ENCODE measurements at regions not wholly inside any gene's neighbourhood (a gene's known extent, or its start where the extent isn't known, plus 50 kb on each side); places are given as distances from the start of the nearest gene placed in this dataset.

GRCh38 chr18:71989616-71990015 lies 554.5 kb downstream of the CBLN2 start:
- no peak for TF ChIP-seq EZH2 (IDR thresholded peaks at IDR 0.05; ENCODE audit: low read length)
- Histone ChIP-seq H2AFZ (ENCODE audit: control insufficient read depth, low read length) (no peak overlapping the region), H3K79me2 (ENCODE audit: control insufficient read depth, insufficient read depth, low read length) (no peaks in the 10 kb centered on the region), H3K9me3 (ENCODE audit: control insufficient read depth, low read depth, low read length) (peaks cover 2% of the 10 kb centered on the region), H3K4me3 (ENCODE audit: control insufficient read depth in 2 of 3, extremely low read depth in 1 of 3, insufficient read depth in 2 of 3, low read depth in 1 of 3, low read length in 3 of 3) (no peak overlapping the region), H3K9me1 (ENCODE audit: control insufficient read depth, extremely low read depth, insufficient read depth, low read length) (no peaks in the 10 kb centered on the region), H3K27ac (ENCODE audit: control insufficient read depth, insufficient read depth, low read length) (no peak overlapping the region), H4K20me1 (ENCODE audit: control insufficient read depth, extremely low read depth, insufficient read depth, low read length) (no peaks in the 10 kb centered on the region), H3K9ac (ENCODE audit: control insufficient read depth, extremely low read depth, insufficient read depth, low read length) (no peak overlapping the region), H3K4me1 (ENCODE audit: control insufficient read depth, extremely low read depth, insufficient read depth, low read length) (no peaks in the 10 kb centered on the region), H3K27me3 (ENCODE audit: control insufficient read depth, extremely low read depth, insufficient read depth, low read length) (no peaks in the 10 kb centered on the region), H3K4me2 (ENCODE audit: control insufficient read depth, extremely low read depth, insufficient read depth, low read depth, low read length) (no peak overlapping the region), H3K36me3 (ENCODE audit: control insufficient read depth in 2 of 2, extremely low read depth in 1 of 2, insufficient read depth in 2 of 2, low read length in 2 of 2) (no peaks in the 10 kb centered on the region)
- FAIRE-seq (no peak), DNase-seq (ENCODE audit: low read depth, low spot score) (no peak)
- dilution Hi-C loops (cut with MboI; ENCODE audit: extremely low pct_ligation_motif_present, low sequenced_read_pairs) = no loop called here

GRCh38 chr18:71986351-71987050 lies 557.6 kb downstream of the CBLN2 start:
- no peak overlapping the region for H2AFZ ChIP-seq (ENCODE audit: control insufficient read depth, low read length)
- no peaks in the 10 kb centered on the region for H3K36me3 ChIP-seq (ENCODE audit: control insufficient read depth in 2 of 2, extremely low read depth in 1 of 2, insufficient read depth in 2 of 2, low read length in 2 of 2)
- FAIRE-seq (no peak), DNase-seq (ENCODE audit: low read depth, low spot score) (no peak)
- H3K27ac ChIP-seq (ENCODE audit: control insufficient read depth, insufficient read depth, low read length) = no peak overlapping the region
- no peaks in the 10 kb centered on the region for H3K27me3 ChIP-seq (ENCODE audit: control insufficient read depth, extremely low read depth, insufficient read depth, low read length)
- no peak for TF ChIP-seq CTCF (optimal IDR thresholded peaks at IDR 0.05 in 1 of 3, IDR thresholded peaks at IDR 0.05 in 1 of 3, conservative IDR thresholded peaks at IDR 0.05 in 1 of 3; ENCODE audit: extremely low read depth in 1 of 3, insufficient read depth in 2 of 3, low read length in 3 of 3)
- no peak for TF ChIP-seq EZH2 (IDR thresholded peaks at IDR 0.05; ENCODE audit: low read length)
- H3K4me3 ChIP-seq (ENCODE audit: control insufficient read depth in 2 of 3, extremely low read depth in 1 of 3, insufficient read depth in 2 of 3, low read depth in 1 of 3, low read length in 3 of 3) = no peak overlapping the region
- H3K79me2 ChIP-seq (ENCODE audit: control insufficient read depth, insufficient read depth, low read length) = no peaks in the 10 kb centered on the region
- H3K9me1 ChIP-seq (ENCODE audit: control insufficient read depth, extremely low read depth, insufficient read depth, low read length) = no peaks in the 10 kb centered on the region
- dilution Hi-C loops (cut with MboI; ENCODE audit: extremely low pct_ligation_motif_present, low sequenced_read_pairs) = no loop called here
- H4K20me1 ChIP-seq (ENCODE audit: control insufficient read depth, extremely low read depth, insufficient read depth, low read length) = no peaks in the 10 kb centered on the region
- no peak overlapping the region for H3K4me2 ChIP-seq (ENCODE audit: control insufficient read depth, extremely low read depth, insufficient read depth, low read depth, low read length)
- H3K9ac ChIP-seq (ENCODE audit: control insufficient read depth, extremely low read depth, insufficient read depth, low read length) = no peak overlapping the region
- no peaks in the 10 kb centered on the region for H3K4me1 ChIP-seq (ENCODE audit: control insufficient read depth, extremely low read depth, insufficient read depth, low read length)
- H3K9me3 ChIP-seq (ENCODE audit: control insufficient read depth, low read depth, low read length) = no peaks in the 10 kb centered on the region

GRCh38 chr18:71976744-71977143 lies 567.4 kb downstream of the CBLN2 start:
- dilution Hi-C loops (cut with MboI; ENCODE audit: extremely low pct_ligation_motif_present, low sequenced_read_pairs) = no loop called here
- no peaks in the 10 kb centered on the region for H3K9me1 ChIP-seq (ENCODE audit: control insufficient read depth, extremely low read depth, insufficient read depth, low read length)
- TF ChIP-seq CTCF (optimal IDR thresholded peaks at IDR 0.05 in 1 of 3, IDR thresholded peaks at IDR 0.05 in 1 of 3, conservative IDR thresholded peaks at IDR 0.05 in 1 of 3; ENCODE audit: extremely low read depth in 1 of 3, insufficient read depth in 2 of 3, low read length in 3 of 3) (no peak), EZH2 (IDR thresholded peaks at IDR 0.05; ENCODE audit: low read length) (no peak)
- no peaks in the 10 kb centered on the region for H4K20me1 ChIP-seq (ENCODE audit: control insufficient read depth, extremely low read depth, insufficient read depth, low read length)
- H3K4me2 ChIP-seq (ENCODE audit: control insufficient read depth, extremely low read depth, insufficient read depth, low read depth, low read length) = no peak overlapping the region
- H3K27me3 ChIP-seq (ENCODE audit: control insufficient read depth, extremely low read depth, insufficient read depth, low read length) = no peaks in the 10 kb centered on the region
- H3K27ac ChIP-seq (ENCODE audit: control insufficient read depth, insufficient read depth, low read length) = no peak overlapping the region
- H3K4me1 ChIP-seq (ENCODE audit: control insufficient read depth, extremely low read depth, insufficient read depth, low read length) = no peaks in the 10 kb centered on the region
- no peak overlapping the region for H3K4me3 ChIP-seq (ENCODE audit: control insufficient read depth in 2 of 3, extremely low read depth in 1 of 3, insufficient read depth in 2 of 3, low read depth in 1 of 3, low read length in 3 of 3)
- FAIRE-seq = no peak
- H3K9me3 ChIP-seq (ENCODE audit: control insufficient read depth, low read depth, low read length) = peaks cover 2% of the 10 kb centered on the region
- no peak for DNase-seq (ENCODE audit: low read depth, low spot score)
- no peaks in the 10 kb centered on the region for H3K79me2 ChIP-seq (ENCODE audit: control insufficient read depth, insufficient read depth, low read length)
- H3K36me3 ChIP-seq (ENCODE audit: control insufficient read depth in 2 of 2, extremely low read depth in 1 of 2, insufficient read depth in 2 of 2, low read length in 2 of 2) = no peaks in the 10 kb centered on the region
- H2AFZ ChIP-seq (ENCODE audit: control insufficient read depth, low read length) = no peak overlapping the region
- no peak overlapping the region for H3K9ac ChIP-seq (ENCODE audit: control insufficient read depth, extremely low read depth, insufficient read depth, low read length)
